LHCN-M2 (cell line): ENCODE measurements at regions not wholly inside any gene's neighbourhood (a gene's known extent, or its start where the extent isn't known, plus 50 kb on each side); places are given as distances from the start of the nearest gene placed in this dataset.

Experiments used
- DNase-seq: peaks from one replicate; pipeline ENCODE4 v3.0.0-alpha.2; 2012; ENCODE audit warnings: low read depth

DNA sequence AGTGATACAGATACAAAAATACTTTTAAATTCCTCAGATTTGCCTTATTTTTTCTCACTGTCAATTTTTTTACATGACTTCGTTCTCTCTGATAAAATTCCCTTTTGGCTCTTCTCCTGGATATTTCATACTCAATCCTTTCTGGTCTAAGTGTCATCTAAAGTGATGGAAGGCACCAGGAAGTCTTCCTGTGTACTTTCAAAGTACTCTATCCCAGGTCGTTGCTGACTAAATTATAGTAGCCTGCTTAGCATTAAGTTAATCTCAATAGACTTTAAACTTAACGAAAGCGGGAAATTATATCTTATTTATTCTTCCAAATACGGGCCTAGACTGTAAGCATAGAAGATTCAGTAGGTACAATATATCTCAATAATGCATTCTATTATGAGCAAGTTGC is 67.8 kb downstream of the CASP12 start:
- no peak for DNase-seq

DNA sequence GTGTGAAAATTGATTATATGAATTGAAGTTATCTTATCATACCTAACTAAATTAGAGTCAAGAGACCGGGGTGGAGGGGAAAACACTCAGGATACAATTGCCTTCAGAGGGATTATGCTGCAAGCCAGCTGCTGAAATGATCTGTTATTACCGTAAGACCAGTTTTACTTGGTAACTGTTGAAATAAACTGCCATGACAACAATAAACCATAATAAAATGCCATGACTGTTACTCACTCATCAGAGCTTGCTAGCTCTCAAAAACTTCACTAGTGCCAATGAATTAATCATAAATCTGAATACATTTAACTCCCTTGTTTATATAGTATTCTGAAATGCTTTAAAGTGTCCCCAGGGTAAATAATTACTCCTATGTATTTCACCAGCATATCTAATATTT is 68.2 kb downstream of the CASP12 start:
- peak; percentile 92 for DNase-seq

DNA sequence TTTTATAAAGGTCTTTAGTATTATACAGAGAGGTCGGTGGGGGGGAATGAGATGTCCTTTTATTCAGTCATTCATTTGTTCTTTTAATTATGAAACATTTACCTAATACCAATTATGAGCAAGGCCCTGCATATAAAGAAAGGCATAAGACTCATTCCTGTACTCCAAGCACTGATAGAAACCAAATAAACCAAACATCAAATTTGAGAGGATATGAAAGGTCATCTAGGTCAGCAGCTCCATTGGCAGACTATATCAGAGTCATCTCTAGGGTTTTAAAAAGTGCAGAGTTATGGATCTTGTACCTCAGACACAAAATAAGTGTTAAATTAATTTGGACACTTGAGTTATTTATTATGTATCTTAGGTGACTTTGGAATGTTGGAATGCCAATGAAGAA is 71.5 kb downstream of the CASP12 start:
- no peak for DNase-seq

DNA sequence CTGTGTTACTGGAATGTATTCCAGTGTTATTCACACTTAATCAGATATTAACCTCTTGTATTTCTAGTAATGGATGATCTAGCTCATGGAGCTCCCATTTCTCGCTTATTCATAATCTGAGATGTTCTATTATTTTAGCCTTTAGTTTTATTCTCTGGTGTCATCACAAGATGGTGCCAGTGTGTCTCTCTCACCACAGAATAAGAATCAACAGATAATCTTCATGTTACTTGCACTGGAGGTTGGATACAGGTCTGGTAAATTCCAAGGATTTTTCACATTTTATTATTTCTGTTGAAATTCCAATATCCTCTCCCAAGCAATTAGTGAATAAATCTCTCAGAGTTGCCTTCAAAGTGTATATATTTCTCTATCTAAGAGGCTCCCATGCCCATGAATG is 74.6 kb downstream of the CASP12 start:
- peak; percentile 19 for DNase-seq

DNA sequence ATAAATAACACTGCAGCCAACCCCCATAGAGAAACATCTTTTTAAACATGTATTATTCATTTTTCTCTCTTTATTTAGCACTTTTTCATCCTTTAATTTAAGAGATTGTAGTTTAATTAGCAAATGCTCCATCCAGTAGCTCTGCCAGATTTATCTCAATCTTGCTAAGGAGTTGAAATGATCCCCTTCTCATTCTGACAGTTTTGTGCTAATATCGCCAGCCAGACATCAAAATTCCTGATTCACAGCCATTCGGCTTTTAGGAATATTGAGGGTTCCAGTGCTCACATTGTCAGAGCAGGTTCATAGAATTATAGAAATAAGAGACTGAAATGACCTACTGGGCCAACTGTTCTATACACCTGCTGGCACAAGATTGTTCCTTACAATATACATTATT is 77.8 kb downstream of the CASP12 start:
- DNase-seq = no peak

DNA sequence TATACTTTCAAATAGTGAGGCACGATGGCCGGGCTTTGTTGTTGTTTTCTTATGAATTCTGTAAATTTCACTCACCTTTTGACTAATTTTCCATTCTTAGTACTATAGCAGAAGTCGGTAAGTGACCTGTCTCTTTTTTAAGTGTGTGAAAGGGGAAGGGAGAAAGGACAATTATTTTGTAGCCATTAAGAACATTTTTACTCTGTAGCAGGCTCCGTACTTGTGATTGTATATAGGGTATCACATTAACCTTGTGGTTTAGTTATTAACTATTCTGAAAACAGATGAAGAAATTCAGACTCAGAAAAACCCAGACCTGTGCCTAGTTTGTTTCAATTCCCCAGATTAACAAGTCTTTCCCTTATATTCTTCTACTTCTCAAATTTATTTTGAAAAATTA is 78.7 kb downstream of the CASP12 start:
- no peak for DNase-seq

DNA sequence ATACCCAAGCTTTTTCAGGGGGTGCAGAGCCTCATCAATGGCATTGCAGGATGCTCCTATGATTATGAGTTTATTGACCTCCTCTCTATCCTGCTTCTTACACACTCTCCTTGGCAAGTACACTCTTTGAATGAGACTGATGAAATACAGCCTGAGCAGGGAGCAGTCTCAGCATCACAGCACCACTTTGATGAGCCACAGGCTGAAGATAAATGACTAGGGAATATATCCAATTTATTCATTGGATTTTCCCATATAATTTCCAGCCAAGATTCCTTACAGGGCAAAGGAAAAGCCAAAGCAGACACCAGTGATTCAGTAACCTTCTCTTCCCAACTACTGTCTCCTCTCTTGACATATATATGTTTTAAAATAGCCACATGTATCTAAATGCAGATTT is 79.2 kb downstream of the CASP12 start:
- no peak for DNase-seq

DNA sequence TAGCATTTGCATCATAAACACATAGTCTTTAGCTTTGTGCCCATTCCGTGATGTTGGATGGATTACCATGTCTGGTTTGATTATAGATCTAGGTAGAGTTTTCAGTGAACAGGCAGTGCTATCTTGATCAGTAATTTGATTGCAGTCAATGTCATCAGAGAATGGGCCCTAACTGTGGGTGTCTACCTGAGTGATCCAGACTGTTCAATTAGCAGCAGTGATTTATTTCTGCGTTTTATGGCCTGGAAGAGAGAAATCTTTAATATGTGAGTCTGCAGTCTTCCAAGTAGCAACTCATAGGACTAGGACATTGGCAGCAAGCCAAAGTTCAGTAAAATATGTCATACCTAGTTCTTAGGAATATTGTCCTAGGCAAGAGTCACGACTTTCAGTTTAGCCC is 80.3 kb downstream of the CASP12 start:
- DNase-seq = no peak

DNA sequence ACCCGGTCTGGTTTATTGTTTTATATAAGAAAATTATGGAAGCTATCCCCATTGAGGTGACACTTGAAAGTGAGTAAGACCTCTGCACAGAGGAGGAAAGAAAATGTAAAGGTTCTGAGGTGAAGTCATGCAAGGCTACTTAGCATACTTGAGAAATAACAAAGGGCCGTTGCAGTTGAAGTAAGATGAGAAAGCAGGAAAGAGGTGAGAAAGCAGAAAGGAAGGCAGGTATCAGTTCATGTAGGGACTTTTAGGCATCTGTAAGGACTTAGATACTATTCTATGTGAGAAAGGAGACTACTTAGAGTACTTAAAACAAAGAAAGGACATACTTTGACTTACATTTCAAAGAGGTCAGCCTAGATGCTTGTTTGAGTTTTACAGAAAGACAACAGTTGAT is 84.7 kb downstream of the CASP12 start:
- no peak for DNase-seq

DNA sequence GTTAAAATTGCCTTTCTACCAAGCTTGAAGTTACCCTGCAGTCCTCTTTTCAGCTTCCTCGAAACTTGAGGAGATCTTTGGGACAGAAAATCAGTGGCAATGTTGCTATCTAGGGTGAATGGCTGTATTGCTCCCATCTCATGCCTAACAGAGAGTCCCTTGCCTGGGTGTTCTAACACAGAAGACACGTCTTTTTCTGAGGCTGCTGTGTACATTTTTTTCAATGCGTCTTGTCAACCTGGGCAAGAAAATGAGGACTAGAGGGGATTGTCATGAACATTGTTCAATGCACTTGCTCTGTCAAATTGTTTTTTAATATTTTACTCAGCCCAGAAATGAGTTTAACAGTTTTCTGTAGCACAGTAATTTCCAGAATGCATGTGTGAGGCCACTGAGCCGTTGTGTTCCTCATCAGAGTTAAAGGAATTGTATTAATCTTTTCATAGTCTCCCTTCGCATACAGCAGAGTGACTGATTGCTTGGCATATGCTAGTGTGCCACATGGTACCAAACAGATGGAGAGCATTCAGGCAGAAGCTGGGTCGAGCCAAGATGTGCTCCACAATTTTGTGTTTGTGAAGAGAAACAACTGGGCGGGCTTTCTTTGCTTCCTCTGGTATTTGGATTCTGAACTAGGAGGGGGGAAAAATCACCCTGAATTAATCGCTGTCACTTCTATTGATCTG is 86.0 kb downstream of the CASP12 start:
- DNase-seq = no peak

DNA sequence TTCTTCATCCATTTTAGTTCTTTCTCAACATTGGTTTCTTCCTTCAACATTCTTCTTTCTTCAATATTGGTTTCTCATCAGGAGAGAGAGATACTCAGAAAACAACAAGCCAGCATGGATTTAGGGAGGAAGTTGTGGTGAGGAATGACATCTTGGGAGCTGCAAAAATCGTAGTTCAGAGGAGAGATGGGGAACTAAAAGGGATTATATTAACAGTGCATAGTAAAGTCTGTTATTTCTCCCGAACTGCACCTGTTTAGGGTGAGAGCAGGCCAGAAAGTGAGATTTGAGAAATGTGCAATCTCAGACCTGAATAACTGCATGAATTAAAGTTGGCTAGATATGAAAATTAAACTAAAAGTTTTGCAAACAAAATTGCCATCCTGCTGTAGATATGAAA is 94.5 kb downstream of the CASP12 start:
- DNase-seq = no peak

DNA sequence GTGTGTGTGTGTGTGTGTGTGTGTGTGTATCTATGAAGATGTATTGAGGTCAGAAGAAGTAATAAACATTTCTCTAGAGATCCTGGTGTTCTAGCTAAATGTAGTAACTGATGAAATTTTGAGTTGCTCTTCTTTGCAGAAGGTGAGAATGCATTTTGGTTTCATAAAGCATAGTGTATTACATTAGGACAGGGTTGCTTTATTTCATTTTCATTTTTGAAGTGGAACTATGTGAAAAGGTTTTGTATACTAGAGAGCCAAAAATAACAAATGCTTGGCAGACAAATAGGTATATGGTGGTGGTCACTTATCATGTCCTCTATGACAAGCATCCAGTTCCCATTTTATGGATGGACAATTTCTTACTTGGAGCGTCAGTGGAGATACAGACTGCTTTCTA is 99.0 kb downstream of the CASP12 start:
- no peak for DNase-seq

DNA sequence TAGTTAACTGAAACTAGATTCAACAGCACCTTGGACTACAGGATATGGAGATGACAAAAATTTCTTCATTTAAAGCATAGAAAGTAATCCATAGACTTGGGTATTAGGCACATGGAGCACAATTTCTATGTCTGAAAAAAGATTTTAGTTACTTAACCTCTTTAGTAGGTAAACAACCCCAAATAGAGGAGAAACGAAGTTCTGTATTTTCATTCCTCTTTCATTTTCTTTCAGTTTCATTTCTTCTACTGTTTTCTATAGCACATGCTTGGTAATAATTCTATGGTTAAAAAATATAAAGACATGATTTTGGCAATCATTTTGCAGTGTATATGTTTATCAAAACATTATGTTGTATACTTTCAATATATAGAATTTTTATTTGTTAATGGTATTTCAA is 99.5 kb downstream of the CASP12 start:
- DNase-seq = no peak

DNA sequence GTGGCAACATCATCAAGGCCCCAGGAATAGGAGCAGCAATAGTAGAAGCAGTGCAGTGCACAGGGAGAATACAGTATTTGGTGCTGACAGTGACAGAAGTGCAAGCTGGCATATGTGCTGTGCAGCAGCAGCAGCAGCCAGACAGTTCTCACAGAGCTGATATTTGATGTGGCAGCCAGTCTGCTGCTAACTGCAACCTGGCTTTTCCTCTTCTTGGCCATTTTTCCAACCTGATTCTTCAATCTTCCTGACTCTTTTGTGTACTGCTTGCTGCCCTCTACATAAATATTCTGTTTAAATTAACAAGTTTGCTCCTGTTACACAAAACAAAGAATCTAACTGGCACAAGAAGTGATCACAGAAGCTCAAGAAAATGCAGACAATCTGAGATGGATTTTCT is 102.0 kb downstream of the CASP12 start:
- no peak for DNase-seq

DNA sequence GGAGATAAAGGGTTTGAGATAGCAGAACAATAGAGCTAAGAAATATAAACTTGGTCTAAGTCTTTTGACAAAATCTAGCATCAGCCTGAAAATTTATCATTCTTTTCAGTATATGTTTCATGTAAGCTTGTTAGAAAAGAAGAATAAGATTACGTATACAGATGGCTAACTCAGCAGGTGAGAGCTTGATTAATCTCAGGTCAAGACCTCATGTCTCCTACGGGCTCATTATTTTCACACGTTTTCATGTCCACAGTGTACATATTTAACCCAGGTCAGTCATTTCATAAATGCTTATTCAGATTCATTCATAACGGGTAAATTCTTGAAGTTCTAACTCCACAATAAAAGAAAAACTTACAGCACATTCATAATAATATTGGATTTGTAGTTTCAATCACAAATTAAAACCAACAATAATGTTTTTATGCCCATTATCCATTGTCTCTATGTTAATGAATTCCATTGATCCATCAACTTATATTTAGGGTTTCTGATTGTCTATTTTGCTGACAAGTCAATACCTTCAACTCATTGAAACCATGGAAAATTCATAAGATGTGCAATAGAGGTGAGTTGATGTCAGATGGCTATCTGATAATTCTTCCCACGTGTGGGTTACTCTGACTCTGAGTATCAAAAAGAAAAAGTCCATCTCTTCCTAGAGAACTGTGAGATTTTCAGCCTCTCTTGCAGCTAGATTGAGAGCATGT is 102.6 kb downstream of the CASP12 start:
- no peak for DNase-seq

DNA sequence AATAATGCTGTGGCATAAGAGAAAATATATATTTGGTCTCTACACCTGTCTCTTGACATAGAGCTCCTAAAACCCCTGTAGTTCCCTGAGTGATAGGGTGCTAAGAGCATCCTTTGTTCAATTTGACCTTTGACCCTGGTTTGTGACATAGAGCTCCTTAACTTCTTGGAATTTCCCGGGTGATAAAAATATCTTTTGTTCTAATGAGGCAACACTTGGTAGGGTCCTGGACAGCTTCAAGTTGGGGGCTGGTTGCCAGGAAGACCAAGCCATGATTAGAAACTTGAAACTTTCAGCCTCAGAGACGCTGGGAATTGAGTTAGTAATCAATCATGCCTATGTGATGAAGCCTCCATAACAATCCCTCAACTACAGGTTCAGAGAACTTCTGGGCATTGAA is 105.4 kb downstream of the CASP12 start:
- no peak for DNase-seq

DNA sequence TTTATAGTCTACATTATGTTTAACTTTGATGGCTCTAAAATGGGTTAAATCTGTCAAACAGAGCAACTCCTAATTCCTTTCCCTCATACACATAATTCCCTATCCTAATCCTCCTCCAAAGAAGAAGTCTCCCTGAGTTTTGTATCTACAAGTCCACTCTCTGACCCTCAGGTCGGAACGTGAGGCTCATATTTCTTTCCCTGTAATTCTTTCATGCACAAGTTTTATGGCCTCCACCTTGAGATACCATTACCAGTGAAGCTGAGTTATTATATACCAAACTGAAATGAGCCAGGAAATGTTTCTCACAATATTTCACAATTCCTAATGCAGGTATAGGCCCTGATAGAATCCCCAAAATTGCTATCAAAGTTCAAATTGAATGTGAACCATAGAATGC is 106.4 kb downstream of the CASP12 start:
- no peak for DNase-seq

DNA sequence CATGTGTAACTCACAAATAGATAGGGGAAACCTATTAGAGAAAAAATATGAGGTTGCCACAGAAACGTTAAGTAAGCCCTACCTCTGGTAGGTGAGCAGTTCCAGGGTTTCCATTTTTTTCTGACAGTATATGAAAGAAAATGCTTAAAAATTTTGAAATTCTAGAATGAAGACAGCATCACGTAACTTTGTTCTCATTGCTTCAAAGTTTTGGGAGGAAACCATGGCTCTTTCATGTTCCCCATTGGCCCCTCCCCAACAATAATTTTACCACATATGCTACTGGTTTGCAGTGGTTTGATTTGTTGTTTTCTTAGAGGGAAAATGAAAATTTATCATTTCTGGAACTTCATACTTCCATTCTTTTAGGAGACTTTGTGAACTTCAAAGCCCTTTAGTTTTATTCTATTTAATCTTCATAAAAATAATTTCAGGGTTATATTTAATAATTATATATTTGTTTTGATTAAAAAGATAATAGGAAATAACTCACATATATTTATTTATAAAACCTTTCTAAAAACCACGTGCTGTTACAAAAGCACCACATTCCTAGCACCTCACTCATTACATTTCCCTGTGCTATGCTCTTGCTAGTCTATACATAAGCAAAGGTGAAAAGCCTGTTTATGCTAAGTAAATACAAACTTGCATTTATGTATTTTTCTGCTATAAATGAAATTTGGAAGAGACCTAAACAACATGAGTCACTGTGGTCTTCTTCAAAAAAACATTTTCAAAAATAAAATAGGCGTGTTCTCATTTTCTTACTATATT is 113.4 kb downstream of the CASP12 start:
- DNase-seq = no peak

DNA sequence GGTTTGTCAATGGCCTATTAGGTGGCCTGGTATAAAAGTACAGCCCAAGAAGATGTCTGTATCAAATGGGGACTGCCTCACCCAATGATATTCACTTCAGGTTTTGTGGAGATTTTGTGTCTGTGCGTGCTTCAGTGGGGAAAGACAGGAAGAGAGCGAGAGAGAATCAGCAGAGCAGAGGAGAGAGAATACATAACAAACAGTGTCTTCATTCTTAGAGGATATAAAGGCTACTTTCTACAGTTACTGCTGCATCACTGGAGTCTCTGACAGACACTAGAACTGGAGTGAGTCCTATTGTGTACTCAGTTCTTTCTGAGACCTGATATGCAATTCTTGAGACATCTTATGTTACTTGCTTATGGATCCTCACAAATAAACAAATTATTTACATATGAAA is 115.0 kb downstream of the CASP12 start:
- no peak for DNase-seq

DNA sequence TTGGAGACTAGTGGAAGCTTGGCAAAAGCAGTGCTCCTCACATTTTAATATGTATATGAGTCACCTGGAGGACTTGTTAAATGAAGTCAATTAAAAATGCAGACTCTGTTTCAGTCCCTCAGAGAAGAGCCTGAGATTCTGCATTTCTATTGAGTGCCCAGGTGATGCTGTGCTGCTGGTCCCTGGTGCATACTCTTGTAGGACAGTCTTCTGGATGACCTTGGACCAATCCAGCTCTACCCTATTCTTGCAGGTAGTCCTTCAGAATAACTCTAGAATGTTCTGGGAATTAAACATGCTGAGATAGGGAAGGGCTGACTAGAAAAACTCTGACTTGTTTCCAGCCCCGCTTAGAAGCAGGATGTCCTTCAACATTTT is 115.9 kb downstream of the CASP12 start:
- DNase-seq = no peak

DNA sequence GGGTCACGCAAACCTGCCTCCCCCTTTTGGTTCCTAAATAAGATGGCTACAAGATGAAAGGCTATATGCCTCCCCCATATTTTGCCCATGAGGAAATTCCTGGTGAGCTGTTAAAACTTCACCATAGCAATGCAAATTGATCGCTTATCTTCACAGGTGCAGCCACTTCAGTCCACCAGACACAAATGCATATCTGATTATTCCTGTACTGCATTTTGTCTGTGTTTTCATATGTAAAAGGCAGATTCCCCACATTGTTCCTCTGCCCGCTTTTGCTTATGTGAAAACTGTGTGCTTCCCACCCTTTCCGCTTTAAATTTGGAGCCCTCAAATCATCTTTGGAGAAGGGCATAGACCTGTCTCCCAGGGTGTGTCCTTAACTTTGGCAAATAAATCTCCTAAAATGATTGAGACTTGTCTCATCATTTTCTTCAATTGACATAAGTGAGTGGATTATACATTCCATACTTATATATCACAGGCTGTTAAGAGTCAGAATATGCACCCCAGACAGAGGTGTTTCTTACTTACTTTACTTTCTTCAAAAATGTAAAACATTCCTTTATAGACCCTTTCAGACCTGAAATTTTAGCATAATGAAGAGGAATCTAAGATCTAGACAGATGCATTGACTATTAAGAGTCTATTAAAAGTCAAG is 116.4 kb downstream of the CASP12 start:
- no peak for DNase-seq

DNA sequence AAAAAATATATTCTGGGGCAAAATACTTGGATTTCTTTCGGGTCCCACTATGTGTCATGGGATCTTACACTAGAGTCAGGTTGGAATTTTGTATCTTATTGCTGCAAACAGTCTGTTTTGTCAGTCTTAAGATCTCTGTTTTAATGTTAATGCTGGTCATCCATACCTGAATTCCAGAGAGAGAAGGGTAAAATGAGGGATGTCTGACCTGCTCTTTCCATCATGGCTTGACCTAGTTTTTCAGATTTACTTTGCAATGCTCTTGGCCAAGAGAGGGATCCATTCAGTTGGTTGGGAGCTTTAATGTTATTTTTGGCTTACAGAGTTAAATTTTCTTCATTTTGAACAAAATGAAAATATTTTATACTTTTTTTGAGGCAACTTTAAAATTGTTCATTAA is 117.2 kb downstream of the CASP12 start:
- no peak for DNase-seq
